ENCODE measurements at regions not wholly inside any gene's neighbourhood (a gene's known extent, or its start where the extent isn't known, plus 50 kb on each side); places are given as distances from the start of the nearest gene placed in this dataset.

DNA sequence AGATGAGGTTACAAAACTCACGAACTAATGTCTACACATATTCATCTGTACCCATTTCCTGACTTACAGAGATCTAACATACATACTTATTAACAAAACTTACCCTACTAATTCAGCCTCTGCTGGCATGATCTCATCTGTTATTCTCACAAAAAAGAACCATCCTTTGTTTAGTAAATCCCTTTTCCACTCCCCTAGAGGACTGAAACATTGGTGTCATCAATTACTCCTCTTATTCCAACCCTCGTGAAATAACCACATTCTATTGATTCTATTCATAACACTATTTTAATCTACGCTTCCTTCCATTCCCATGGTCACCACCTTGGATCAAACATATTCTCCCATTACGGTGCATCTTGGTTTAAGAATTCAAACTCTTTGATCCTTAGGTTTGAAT is 505.9 kb downstream of the SI start:
- DNase-seq (ENCODE audit: low read depth), result no peak

DNA sequence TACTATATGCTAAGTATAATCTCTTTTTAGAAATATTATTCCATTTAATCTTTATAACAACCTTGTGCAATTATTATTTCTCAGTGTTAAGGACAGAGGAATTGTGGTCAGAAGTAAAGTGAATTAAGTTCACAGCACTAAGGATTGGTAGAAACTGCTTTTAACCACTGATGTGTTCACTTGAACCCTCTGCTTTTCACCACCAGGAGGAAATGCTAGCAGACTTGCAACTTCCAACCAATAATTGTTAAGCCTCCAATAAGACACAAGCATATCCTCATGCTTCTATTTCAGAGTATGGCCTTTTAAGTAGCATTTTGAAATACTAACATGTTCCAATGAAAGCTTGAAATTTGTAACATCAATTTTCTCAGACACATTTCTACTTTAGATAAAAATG is 527.4 kb downstream of the SI start:
- DNase-seq (ENCODE audit: low read depth), result no peak

DNA sequence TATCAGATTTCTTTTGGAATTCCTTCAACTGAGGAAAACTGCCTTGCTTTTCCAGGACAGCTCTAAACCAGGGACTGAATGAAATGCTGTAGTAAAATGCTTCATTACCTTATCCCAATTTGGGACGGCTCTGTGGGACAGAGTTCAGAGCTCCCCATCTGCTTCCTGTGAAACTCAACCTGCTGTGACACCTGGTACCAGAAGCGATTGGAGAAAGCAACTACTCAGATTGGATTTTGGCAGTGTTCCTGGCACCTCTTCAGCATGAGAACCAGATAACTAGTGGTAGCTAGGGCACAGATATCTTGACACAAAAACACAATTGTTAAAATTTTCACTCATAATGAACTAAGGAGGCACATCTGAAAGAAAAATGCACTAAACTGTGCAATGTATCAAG is 539.1 kb downstream of the SI start:
- DNase-seq (ENCODE audit: low read depth), result no peak

DNA sequence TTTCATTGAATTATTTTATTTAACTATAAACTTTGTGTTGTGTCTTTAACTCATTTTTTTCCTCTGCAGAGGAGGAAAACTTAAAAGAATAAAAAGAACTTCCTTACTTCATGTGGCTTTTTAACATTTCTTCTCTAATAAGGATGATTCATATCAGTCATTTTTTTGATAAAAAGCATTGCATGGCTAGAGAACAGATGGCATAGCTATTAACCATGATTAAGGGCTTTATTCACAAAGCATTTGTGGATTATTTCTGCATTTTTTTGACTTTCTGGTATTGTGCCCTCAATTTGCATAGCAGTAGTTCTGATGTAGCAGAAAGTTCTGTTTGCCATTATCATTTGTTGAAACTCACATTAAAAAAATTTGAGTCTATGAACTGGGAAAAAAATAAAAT is 540.8 kb downstream of the SI start:
- DNase-seq (ENCODE audit: low read depth), result no peak

DNA sequence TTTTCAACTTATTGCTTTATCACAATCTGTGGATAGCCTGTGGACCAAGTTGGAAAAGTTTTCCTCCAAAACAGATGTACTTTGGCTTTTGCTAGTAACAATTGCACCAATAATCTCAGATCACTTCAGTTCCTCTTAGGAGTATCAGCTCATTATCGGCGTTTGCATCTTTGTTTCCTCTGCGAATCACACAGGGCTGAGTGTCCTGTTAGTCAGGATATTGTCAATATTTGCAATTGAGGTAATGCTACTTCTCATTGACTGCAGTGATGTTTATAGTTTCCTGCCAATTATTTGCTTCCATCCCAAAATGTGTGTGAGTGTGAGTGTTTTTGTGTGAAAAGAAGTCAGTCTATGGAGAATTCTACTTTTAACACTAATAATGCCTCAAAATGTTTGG is 545.0 kb downstream of the SI start:
- no peak for DNase-seq (ENCODE audit: low read depth)

DNA sequence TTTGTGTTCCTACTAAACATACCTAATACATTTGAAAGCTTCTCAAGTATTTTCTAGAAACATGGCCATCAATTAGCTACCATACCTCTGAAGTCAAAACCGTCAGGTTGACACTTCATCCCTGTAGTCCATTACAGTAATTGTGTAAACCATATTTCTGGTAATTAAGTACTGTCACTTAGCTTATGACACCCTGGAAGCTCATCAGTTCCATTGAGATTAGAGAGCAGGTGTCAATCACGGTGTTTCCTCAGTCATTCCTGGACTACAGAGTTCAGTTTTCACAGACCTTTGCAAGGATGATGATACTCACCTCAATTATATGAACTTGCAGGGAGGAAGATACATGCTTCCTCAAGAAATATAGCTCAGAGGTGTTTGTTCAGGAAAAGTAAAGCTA is 552.0 kb downstream of the SI start:
- no peak for DNase-seq (ENCODE audit: low read depth)

DNA sequence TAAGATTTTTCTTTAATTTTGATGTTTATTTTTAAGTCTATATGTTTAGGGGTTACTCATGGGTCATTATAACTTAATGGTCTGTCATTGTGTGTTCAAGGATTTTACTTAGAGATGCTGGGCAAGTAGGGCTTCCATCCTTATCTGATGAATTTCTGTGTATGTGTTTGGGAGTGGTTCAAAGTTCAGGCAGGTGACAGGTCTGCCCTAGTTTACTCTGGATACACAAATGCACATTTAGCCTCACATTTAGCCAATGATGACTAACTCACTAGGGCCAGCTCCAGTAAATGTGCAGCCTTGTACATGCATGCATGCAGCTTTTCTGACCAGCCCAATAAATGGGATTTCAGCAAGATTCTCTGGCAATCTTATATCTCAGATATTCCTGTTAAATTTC is 554.1 kb downstream of the SI start:
- no peak for DNase-seq (ENCODE audit: low read depth)

DNA sequence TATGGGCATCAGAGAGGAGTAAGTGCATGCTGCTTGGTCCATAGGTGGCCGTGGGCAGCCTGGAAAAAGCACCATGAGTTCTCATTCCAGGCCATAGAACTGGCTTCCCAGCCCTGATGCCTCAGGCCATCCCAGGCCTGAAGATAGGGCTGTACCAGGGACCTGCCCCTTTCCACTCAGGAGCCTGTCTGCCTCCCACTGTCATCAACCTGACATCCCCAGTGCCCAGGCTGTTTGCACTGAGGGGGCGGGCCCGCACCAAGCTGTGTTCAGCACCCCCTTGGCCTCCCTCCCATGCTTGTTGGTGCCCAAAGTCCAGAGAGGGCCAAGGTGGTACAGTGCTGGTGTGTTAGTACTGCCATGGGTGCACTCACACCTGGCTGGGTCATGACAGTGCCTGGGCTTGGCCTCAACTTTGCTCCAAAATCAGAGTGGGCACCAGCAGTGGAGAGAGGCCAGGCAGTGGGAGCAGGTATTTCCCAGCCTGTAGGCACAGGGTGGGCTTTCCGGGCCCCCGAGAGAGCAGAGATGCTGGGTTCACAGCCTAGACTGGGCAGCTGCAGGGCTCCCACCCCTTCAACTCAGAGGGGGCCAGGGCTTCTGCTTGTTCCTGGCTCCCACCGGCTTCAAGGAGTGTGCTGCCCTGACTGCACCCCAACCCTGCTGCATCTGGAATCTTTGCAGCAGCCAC is 556.1 kb downstream of the SI start:
- DNase-seq (ENCODE audit: low read depth), result no peak

DNA sequence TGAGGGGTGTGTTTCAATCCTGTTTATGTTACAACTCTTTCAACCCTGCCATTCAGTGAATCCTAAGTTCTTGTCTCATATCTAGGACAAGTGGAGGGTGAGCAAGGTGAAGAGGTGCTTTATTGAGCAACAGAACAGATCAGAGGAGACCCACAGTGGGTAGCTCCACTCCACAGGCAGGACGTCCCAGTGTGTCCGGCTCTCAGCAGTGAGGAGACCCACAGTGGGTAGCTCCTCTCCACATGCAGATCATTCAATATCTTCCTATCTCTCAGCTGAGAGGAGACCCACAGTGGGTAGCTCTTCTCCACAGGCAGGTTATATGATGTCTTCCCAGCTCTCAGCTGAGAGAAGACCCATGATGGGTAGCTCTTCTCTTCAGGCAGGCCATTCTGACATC is 556.7 kb downstream of the SI start:
- DNase-seq (ENCODE audit: low read depth), result no peak

DNA sequence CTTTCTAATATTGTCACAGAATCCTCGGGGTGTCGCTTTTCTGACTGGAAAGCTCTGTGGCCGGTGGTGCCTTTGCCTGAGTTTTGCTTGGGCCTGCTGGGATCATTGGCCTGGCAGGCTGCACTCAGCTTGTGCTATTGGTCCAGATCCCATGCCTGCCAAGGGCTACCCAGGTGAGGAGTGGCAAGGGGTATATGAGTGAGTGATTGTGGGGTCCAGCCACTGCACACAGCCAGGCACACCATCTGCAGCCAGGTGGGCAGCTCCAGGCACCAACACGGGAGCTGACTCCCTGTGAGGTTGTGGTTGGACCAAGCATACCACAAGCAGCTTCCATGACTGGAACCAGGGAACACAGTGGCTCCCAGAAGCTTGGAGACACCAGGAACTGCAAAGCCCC is 557.2 kb downstream of the SI start:
- DNase-seq (ENCODE audit: low read depth), result no peak

DNA sequence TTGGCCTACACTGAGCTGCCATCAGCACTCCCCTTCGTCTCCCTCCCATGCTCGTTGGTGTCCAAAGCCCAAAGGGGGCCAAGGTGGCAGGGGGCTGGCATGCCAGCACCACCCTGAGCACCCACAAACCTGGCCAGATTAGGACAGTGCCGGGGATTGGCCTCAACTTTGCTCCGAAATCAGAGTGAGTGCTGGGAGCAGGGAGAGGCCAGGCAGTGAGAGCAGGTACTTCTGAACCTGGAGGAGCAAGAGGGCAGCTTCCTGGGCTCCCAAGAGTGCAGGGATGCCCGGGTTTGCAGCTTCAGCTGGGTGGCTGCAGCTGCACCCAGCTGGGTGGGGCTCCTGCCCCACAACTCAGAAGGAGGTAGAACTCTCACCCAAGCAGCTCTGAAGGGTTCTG is 563.0 kb downstream of the SI start:
- DNase-seq (ENCODE audit: low read depth), result no peak

DNA sequence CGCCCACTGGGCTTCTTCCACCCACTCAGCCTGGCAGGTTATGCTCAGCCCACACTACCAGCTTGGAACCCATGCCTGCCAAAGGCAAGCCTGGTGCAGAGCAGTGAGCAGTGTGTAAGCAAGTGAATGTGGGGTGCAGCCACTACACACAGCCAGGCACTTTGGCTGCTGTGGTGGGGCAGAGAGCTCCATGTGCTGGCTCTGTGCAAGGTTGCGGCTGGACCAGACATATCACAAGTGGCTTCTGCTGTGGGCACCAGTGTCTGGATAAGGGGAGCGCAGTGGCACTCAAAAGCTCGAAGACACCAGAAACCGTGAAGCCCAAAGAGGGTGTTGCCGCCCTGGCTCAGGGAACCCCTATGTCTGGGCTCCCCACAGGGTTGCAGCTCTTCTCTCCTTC is 563.7 kb downstream of the SI start:
- DNase-seq (ENCODE audit: low read depth), result no peak

DNA sequence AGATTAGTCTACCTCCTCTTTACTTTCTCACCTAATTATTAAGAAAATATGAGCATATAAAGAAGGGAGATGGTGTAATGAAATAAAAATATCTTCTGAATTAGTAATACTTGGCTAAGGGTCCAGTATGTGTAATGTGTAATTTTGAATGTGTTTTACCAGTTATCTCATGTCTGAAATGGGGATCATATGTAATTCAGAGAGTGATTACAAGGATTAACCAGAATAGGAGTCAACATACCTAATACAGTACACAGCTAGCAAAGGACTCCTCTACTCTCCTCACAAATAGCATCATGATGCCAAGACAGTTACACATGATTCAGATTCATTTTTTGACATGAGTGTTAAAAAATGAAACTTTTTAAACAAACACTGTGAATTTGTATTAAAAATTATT is 570.4 kb downstream of the SI start:
- no peak for DNase-seq (ENCODE audit: low read depth)

DNA sequence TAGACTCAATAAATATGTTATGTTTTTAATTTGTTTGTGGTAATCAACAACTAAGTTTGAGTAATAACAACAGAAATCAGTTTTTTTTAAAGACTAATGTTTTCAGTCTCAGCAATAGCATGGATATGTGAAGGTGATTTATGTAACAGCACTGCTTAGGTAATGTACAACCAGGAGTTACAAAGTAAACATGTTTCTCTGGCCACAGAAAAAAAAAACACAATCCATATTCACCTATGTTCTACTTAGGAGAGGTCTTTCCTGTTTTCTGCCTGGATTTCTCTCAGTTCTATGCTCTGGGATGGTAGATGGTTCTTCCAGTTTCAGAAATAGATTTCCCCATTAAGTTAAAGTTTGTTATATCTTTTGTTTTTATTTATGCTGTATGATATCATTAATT is 579.4 kb downstream of the SI start:
- no peak for DNase-seq (ENCODE audit: low read depth)

DNA sequence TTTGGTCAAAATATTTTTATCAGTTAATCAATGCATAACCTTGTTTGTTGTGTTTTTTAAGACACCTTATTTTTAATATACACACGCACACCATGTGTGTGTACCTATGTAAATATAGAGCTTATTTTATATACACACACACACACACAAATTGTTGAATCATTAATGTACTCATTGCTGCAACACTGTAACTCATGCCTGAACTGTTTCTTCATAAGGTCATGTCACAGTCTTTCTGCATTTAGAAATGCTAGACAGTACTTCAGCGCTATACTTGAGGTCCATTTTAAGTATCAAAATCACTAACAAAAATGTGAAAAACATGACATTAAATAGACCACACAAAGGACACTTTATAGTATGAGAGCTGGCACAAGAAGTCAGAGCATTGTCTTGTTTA is 589.4 kb downstream of the SI start:
- DNase-seq (ENCODE audit: low read depth), result no peak

DNA sequence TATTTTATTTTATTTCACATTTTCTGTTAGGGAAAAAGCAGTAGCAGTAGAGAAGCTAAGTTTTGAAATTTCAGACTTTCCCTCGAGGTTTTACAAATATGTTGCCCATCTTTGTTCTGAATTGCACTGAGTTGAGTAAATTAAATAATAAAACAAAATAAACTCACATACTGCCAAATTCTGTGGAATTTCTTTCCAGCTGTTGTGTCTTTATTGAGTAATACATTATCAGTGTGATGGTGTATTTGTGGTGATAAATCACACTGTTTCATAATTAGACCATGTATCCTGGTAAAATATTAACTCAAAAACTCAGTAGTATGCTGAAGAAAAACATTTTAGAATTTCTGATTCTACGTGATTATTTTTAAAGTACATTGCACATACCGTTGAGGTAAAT is 592.1 kb downstream of the SI start:
- DNase-seq (ENCODE audit: low read depth), result no peak

DNA sequence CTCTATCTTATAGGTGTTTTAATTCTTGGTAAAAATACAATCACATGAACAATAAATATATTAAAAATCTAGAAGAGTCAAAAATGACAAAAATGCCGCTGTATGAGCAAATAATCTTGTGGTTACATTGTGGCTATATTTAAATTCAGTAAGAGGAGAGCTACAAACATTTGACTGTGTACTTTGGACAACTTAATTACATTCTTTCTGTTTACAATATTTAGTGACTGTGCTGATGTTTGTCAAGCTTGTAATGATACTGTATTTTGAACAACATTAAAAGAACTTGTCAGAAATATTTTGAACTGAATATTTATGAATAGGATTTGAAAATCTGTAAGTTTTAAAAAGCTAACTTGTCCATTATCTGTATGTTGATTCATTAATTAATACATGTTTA is 598.3 kb downstream of the SI start:
- DNase-seq (ENCODE audit: low read depth), result no peak

DNA sequence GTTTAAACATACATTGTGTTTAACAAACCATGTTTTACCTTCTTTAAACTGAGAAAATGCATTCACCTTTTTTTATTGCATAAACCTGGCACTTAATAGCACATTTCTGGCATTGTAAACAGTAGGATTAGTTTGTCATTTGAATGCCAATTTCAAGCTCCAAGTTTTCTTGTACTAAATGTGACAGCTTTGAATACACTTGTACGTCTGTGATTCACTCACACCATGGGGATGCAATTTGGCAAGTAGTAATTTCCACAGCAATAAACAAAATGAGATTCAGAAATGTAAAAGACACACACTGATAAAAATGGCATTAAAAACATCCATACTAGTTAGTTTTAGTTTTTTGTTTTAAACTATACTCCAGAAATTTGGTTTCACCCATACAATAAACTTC is 598.9 kb downstream of the SI start:
- DNase-seq (ENCODE audit: low read depth), result no peak

DNA sequence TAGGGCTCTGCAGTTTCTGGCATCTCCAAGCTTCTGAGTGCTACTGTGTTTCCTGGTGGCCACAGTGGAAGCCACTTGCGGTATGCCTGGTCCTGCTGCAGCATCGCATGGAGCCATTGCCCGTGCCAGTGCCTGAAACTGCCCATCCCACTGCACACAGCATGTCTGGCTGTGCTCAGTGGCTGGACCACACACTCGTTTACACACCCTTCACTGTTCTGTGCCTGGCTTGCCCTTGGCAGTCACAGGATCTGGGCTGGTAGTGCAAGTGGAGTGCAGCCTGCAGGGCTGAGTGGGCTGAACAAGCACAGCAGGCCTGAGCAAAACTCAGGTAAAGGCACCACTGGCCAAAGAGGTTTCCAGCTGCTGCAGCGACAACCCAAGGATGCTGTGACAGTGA is 600.0 kb downstream of the SI start:
- DNase-seq (ENCODE audit: low read depth), result no peak

DNA sequence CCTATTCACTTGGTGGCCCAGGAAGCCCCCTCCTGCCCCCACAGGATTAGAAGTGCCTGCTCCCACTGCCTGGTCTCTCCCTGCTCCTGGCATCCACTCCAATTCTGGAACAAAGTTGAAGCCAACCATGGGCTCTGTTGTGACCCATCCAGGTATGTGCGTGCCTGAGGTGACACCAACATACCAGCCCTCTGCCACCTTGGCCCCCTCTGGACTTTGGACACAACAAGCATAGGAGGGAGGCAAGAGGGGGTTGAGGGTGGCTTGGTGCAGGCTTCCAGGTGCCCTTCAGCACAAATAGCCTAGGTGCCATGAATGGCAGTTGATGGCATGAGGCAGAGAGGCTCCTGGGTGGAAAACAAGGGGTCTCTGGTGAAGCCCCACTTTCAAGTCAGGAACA is 600.9 kb downstream of the SI start:
- no peak for DNase-seq (ENCODE audit: low read depth)

DNA sequence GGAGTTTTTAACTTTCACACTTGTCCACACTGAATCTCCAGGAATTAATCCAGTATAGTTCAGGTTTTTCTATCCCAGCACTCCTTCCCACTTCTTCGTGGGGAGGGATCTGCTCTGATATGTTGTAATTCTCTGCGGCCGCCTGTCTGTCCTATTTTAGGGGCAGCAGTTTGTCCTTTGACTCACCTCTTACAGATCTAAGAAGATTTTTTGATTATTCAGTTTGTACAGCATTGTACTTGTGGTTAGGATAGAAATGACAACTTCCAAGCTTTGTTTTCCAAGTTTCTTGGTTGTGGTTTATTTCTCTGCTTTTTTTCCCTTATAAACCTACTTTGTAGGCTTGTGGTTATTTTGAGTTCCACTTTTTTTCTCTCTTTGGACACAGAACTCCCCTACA is 601.7 kb downstream of the SI start:
- DNase-seq (ENCODE audit: low read depth), result no peak

DNA sequence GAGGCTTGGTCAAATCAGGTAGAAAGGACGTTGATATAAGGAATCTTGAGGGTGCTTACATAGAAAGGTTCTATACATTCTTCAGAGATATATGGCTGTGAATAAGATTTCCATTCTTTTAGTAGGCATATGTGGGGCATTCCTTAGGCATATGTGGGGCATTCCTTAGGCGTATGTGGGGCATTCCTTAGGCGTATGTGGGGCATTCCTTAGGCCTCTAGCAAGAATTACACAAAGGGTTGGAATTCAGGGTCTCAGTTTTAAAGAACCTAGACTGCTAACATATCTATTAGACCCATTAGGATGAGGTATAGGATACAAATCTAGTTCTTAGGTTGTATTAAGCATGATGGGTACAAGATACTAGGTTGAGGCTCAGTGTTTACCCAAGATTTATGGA is 607.8 kb downstream of the SI start:
- DNase-seq (ENCODE audit: low read depth), result peak; percentile 35

DNA sequence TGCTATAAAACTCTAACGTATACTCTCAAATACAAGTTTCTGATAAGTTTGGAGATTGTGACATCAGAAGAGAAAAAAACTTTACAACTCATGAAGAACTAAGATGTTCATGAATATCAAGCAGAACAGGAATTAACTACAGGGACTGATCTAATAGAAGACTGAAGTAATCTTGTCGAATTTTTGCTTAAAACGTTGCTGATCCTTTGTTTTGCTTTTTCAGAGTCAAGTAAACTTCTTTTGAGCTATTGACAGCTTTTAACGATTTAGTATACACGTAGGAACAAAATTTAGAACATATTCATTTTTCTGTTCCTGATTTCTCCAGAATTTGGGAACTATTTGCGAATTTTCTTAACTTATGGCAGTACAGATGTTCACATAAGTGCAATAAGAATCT is 610.2 kb downstream of the SI start:
- no peak for DNase-seq (ENCODE audit: low read depth)

DNA sequence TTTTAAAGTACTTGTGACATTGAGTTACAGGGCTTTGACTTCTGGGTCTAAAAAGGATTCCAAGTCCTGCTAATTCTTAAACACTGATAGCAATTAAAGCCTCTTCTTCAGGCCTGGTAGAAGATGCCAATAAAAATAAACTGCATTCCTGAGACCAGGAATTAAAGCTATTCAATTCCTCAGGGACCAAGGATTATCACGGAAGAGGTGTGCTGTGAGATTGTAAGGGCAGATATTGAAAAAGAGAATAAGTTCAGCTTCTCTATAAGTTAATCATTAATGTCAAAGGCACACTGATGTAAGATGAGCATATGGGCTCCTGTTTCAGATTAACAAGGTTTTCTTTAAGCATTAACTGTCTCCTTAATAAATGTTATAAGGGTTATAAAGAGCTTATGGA is 611.3 kb downstream of the SI start:
- no peak for DNase-seq (ENCODE audit: low read depth)

DNA sequence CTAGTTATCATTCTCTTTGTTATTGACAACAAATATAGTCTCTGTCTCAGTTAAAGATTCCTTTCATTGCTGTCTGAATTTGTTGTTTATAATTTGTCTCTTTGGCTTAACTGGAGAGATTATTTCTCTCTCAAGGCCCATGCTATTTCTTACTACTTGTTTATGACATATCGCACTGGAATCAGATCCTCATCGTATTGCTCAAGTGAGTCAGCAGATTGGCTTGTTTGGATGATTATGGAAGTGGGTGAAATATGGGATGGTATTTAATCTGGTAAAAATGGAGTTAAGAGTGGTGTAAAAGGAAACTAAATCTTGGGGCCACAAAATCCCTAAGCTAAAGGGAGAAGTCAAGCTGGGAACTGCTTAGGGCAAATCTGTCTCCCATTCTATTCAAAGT is 613.1 kb downstream of the SI start:
- DNase-seq (ENCODE audit: low read depth), result peak; percentile 90
